Transverse colon (tissue), 4 donors: ENCODE measurements at regions not wholly inside any gene's neighbourhood (a gene's known extent, or its start where the extent isn't known, plus 50 kb on each side); places are given as distances from the start of the nearest gene placed in this dataset.
"Not testable (repeated sequence)": the region's sequence is repeated elsewhere in the genome, so short reads cannot be mapped to it uniquely, and the experiment has no call there.

Experiments
- DNase-seq: peaks from one replicate; pipeline ENCODE4 v3.0.0-alpha.2; 2019
- H3K27ac ChIP-seq, 4 donors: fragments of 200-600 bp; sonication (generic); 2 replicates each; pipeline ENCODE4 v1.5.1; 2016 to 2018; ENCODE audit warnings: inconsistent platforms in 4 of 4
- H3K27me3 ChIP-seq: fragments of 200-600 bp; sonication (generic); 2 replicates; pipeline ENCODE4 v1.5.1; 2017; ENCODE audit warnings: inconsistent platforms
- H3K36me3 ChIP-seq, 4 donors: fragments of 200-600 bp; sonication (generic); 2 replicates each; pipeline ENCODE4 v1.5.1; 2017 to 2019; ENCODE audit warnings: inconsistent platforms in 4 of 4
- H3K4me1 ChIP-seq, 4 donors: fragments of 200-600 bp; sonication (generic); 2 replicates each; pipeline ENCODE4 v1.5.1; 2017 to 2020; ENCODE audit warnings: inconsistent platforms in 4 of 4
- H3K4me3 ChIP-seq, 4 donors: fragments of 200-600 bp; sonication (generic); 1 replicate in 1 of 4; 2 replicates in 3 of 4; pipeline versions ENCODE4 v1.5.1 to v1.6.1; 2017 to 2019; ENCODE audit warnings: inconsistent platforms in 4 of 4
- H3K9me3 ChIP-seq, 2 donors: fragments of 200-600 bp; sonication (generic); 2 replicates each; pipeline ENCODE4 v1.5.1; 2017 to 2019; ENCODE audit warnings: inconsistent platforms in 2 of 2
- EP300 ChIP-seq: sonication (generic); formaldehyde crosslinking; IDR thresholded peaks from one replicate; pipeline ENCODE4 v1.6.1; 2017; ENCODE audit warnings: antibody characterized with exemption, low read depth
- POLR2A ChIP-seq: fragments of 450-650 bp; IDR thresholded peaks from one replicate; pipeline ENCODE4 v1.6.1; 2016; ENCODE audit warnings: antibody characterized with exemption, mild to moderate bottlenecking, moderate library complexity
- POLR2AphosphoS5 ChIP-seq, 3 donors: sonication (generic); formaldehyde crosslinking; IDR thresholded peaks; one replicate each; pipeline ENCODE4 v1.6.1; 2016; ENCODE audit warnings: antibody characterized with exemption in 3 of 3
- WGBS, 2 donors: methylation state at CpG; one replicate each; pipeline ENCODE4 v1.1.5; 2018; ENCODE audit warnings: low coverage in 1 of 2; 5-methylcytosine and 5-hydroxymethylcytosine counted together
- in situ Hi-C, 4 donors: fragments of 200-750 bp; cut with MboI; loops; one replicate each; pipeline versions ENCODE4 v1.15.0 to v1.15.1; 2017; ENCODE audit warnings: low sequenced_read_pairs in 3 of 4, low pct_ligation_motif_present in 1 of 4, low pct_unique_long_range_greater_than_20kb in 1 of 4
- intact Hi-C: fragments of 100-400 bp; cut with DNase I; formaldehyde crosslinking; loops from one replicate; pipeline ENCODE4 v1.15.1; 2023; ENCODE audit warnings: low total_unique reads
- TF ChIP-seq, protein P1 (sequence below), 5 experiments: fragments of 200-600 bp in 3 of 5; fragments of 450-650 bp in 2 of 5; sonication (generic) in 3 of 5; IDR thresholded peaks; 1 replicate in 2 of 5; 2 replicates in 3 of 5; pipeline ENCODE4 v1.5.1; 2016 to 2017; ENCODE audit warnings: antibody characterized with exemption in 5 of 5, inconsistent platforms in 3 of 5, mild to moderate bottlenecking in 2 of 5, moderate library complexity in 1 of 5

- no peaks in the 10 kb centered on the region for H3K27me3 ChIP-seq
- WGBS, 2 donors, result 48 to 58% methylated on average over 5 of the region's 5 CpGs
- H3K36me3 ChIP-seq, result no peaks in the 10 kb centered on the region
- no peaks in the 10 kb centered on the region for H3K4me1 ChIP-seq
- DNase-seq, result no peak
- in situ Hi-C loops (no loop called here), intact Hi-C loops (no loop called here)
- TF ChIP-seq, protein P1, sequence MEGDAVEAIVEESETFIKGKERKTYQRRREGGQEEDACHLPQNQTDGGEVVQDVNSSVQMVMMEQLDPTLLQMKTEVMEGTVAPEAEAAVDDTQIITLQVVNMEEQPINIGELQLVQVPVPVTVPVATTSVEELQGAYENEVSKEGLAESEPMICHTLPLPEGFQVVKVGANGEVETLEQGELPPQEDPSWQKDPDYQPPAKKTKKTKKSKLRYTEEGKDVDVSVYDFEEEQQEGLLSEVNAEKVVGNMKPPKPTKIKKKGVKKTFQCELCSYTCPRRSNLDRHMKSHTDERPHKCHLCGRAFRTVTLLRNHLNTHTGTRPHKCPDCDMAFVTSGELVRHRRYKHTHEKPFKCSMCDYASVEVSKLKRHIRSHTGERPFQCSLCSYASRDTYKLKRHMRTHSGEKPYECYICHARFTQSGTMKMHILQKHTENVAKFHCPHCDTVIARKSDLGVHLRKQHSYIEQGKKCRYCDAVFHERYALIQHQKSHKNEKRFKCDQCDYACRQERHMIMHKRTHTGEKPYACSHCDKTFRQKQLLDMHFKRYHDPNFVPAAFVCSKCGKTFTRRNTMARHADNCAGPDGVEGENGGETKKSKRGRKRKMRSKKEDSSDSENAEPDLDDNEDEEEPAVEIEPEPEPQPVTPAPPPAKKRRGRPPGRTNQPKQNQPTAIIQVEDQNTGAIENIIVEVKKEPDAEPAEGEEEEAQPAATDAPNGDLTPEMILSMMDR (IDR thresholded peaks at IDR 0.05), result no peak
- TF ChIP-seq POLR2A (no peak), POLR2AphosphoS5 (IDR thresholded peaks at IDR 0.05) (no peak), EP300 (no peak)
- no peaks in the 10 kb centered on the region for H3K9me3 ChIP-seq
- no peak overlapping the region for H3K27ac ChIP-seq
- H3K4me3 ChIP-seq, result no peak overlapping the region
Measured at GRCh38 chr7:29723599-29723998, 82.7 kb upstream of the WIPF3 start.

DNA sequence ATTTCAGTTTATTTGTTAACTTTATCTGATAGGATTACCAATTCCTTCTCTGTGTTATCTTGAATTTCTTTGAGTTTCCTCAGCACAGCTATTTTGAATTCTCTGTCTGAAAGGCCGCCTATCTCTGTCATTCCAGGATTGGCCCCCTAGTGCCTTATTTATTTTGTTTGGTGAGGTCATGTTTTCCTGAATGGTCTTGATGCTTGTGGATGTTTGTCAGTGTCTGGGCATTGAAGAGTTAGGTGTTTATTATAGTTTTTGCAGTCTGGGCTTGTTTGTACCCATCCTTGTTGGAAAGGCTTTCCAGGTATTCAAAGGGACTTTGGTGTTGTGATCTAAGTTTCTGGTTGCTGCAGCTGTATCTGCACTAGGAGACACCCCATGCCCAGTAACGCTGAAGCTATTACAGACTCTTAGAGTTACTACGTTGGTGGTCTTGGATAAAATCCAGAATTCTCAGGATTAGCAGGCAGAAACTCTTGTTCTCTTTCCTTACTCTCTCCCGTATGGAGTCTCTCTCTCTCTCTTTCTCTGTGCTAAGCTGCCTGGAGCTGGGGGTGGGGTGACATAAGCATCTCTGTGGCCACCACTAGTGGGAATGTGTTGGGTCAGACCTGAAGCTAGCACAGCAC lies 76.7 kb upstream of the WIPF3 start:
- H3K27ac ChIP-seq, H3K4me1 ChIP-seq, H3K9me3 ChIP-seq, H3K36me3 ChIP-seq, H3K27me3 ChIP-seq, H3K4me3 ChIP-seq, DNase-seq, intact Hi-C loops: not testable (repeated sequence)
- 67 to 100% methylated on average over 1 to 4 of the region's 4 CpGs for WGBS, 2 donors
- in situ Hi-C loops, result loop anchor here in 1 of 4 donors (25.0 kb wide), 1 partner anchor 333 kb away; no protein-coding TSS in a partner anchor

GRCh38 chr7:29734246-29734731 lies 72.0 kb upstream of the WIPF3 start:
- Histone ChIP-seq H3K27ac (no peak overlapping the region), H3K4me1 (no peaks in the 10 kb centered on the region), H3K27me3 (peaks cover 3% of the 10 kb centered on the region), H3K9me3 (no peaks in the 10 kb centered on the region), H3K36me3 (no peaks in the 10 kb centered on the region), H3K4me3 (no peak overlapping the region)
- intact Hi-C loops, result no loop called here
- 74 to 83% methylated on average over 3 of the region's 3 CpGs for WGBS, 2 donors
- in situ Hi-C loops, result loop anchor here in 1 of 4 donors (25.0 kb wide), 1 partner anchor 328 kb away; no protein-coding TSS in a partner anchor
- DNase-seq, result no peak
- TF ChIP-seq POLR2A (no peak), POLR2AphosphoS5 (IDR thresholded peaks at IDR 0.05) (no peak), EP300 (no peak)
- TF ChIP-seq, protein P1 (IDR thresholded peaks at IDR 0.05), result no peak

- H3K27ac ChIP-seq, intact Hi-C loops, H3K27me3 ChIP-seq, H3K36me3 ChIP-seq, H3K4me3 ChIP-seq, H3K9me3 ChIP-seq, H3K4me1 ChIP-seq: not testable (repeated sequence)
- WGBS, 2 donors, result 22 to 32% methylated on average over 4 to 5 of the region's 5 CpGs
- in situ Hi-C loops, result loop anchor here in 2 of 4 donors (10.0 to 25.0 kb wide), 2 partner anchors 113 to 315 kb away; no protein-coding TSS in a partner anchor
- DNase-seq, result peak; percentile 17
Measured at GRCh38 chr7:29747645-29748245, 58.6 kb upstream of the WIPF3 start.

- Histone ChIP-seq H3K4me1 (peaks cover 0 to 7% (median 3%) of the 10 kb centered on the region in 4 donors), H3K27ac (no peak overlapping the region), H3K9me3 (no peaks in the 10 kb centered on the region), H3K27me3 (no peaks in the 10 kb centered on the region), H3K36me3 (no peaks in the 10 kb centered on the region), H3K4me3 (no peak overlapping the region)
- no peak for TF ChIP-seq POLR2A
- TF ChIP-seq, protein P1 (IDR thresholded peaks at IDR 0.05), result peak; percentile 42 to 46 (median 44)
- no peak for TF ChIP-seq EP300
- no peak for TF ChIP-seq POLR2AphosphoS5 (IDR thresholded peaks at IDR 0.05)
- 26 to 32% methylated on average over 3 of the region's 3 CpGs for WGBS, 2 donors
- no peak for DNase-seq
- intact Hi-C loops, result no loop called here
- in situ Hi-C loops, result loop anchor here in 2 of 4 donors (10.0 to 25.0 kb wide), 2 partner anchors 114 to 314 kb away; no protein-coding TSS in a partner anchor
Measured at GRCh38 chr7:29748286-29749099, 57.8 kb upstream of the WIPF3 start.
